Panc1 (cell line): ENCODE measurements at regions not wholly inside any gene's neighbourhood (a gene's known extent, or its start where the extent isn't known, plus 50 kb on each side); places are given as distances from the start of the nearest gene placed in this dataset.

ENCODE experiments used
- ATAC-seq: fragments of 200-7000 bp; cut with Tn5 transposase; 2 replicates; pipeline ENCODE4 v1.9.1; 2020; ENCODE audit warnings: mild to moderate bottlenecking, moderate library complexity
- BruUV-seq: library from RNA; stranded (reverse); fragments of 400-500 nt; replicated peaks from 2 replicates; lab custom pipeline; 2021; lab: Mats Ljungman, UMichigan
- CTCF ChIA-PET: fragments of 300-600 bp; sonication (Branson Sonifier 250); formaldehyde crosslinking; loops from one replicate; lab custom pipeline; 2022; ENCODE audit warnings: antibody characterized with exemption; lab: Charles Lee
- POLR2A ChIA-PET: fragments of 300-600 bp; sonication (Branson Sonifier 250); formaldehyde crosslinking; loops from one replicate; lab custom pipeline; 2022; ENCODE audit warnings: antibody characterized with exemption; lab: Charles Lee
- DNase-seq: peaks from one replicate; pipeline ENCODE4 v3.0.0-alpha.2; 2010; ENCODE audit warnings: low read depth, low spot score
- H3K27ac ChIP-seq: 2 replicates; pipeline ENCODE4 v1.5.1; 2011; ENCODE audit warnings: mild to moderate bottlenecking, low read length, inconsistent platforms
- H3K27me3 ChIP-seq: fragments of 200-500 bp; sonication (Bioruptor generic); 2 replicates; pipeline ENCODE4 v1.6.0; 2014; ENCODE audit warnings: low read length, inconsistent platforms; ENCODE audit not compliant: control insufficient read depth, insufficient read depth
- H3K36me3 ChIP-seq: fragments of 200-500 bp; sonication (Bioruptor generic); 2 replicates; pipeline ENCODE4 v1.5.1; 2014; ENCODE audit warnings: inconsistent platforms, mild to moderate bottlenecking, low read length, moderate library complexity; ENCODE audit not compliant: control insufficient read depth, insufficient read depth
- H3K4me1 ChIP-seq: 2 replicates; pipeline ENCODE4 v1.5.1; 2011; ENCODE audit warnings: inconsistent platforms, mild to moderate bottlenecking, low read length, moderate library complexity; ENCODE audit not compliant: control insufficient read depth, insufficient read depth
- H3K4me3 ChIP-seq, 2 experiments: 2 replicates each; pipeline ENCODE4 v1.5.1; 2011 to 2012; ENCODE audit warnings: low read depth in 2 of 2, low read length in 2 of 2, mild to moderate bottlenecking in 2 of 2, inconsistent platforms in 1 of 2, moderate library complexity in 1 of 2
- H3K9me3 ChIP-seq: fragments of 200-500 bp; sonication (Bioruptor generic); 2 replicates; pipeline ENCODE4 v1.5.1; 2014; ENCODE audit warnings: low read depth, mild to moderate bottlenecking, inconsistent platforms, low read length, moderate library complexity; ENCODE audit not compliant: control insufficient read depth, insufficient read depth
- POLR2AphosphoS5 ChIP-seq: IDR thresholded peaks from 2 replicates; pipeline ENCODE4 v1.6.1; 2012; ENCODE audit warnings: mild to moderate bottlenecking, low read depth, low read length, moderate library complexity
- SIN3A ChIP-seq: IDR thresholded peaks from 2 replicates; pipeline ENCODE4 v1.6.1; 2012; ENCODE audit warnings: low read depth, mild to moderate bottlenecking, low read length, moderate library complexity, borderline replicate concordance; ENCODE audit not compliant: insufficient read depth
- TCF7L2 ChIP-seq: IDR thresholded peaks from 2 replicates; pipeline ENCODE4 v1.6.1; 2011; ENCODE audit warnings: mild to moderate bottlenecking, low read depth, low read length, inconsistent platforms
- in situ Hi-C: cut with HindIII; loops from 2 replicates; pipeline ENCODE4 v1.10.0; 2016; ENCODE audit warnings: low sequenced_read_pairs, low pct_unique_long_range_greater_than_20kb
- intact Hi-C: fragments of 100-400 bp; cut with micrococcal nuclease; formaldehyde crosslinking; loops from one replicate; pipeline ENCODE4 v1.10.0; 2022; ENCODE audit not compliant: unreplicated experiment
- TF ChIP-seq, protein P1 (sequence below): fragments of 450-650 bp; IDR thresholded peaks from 2 replicates; pipeline ENCODE4 v1.5.1; 2017; ENCODE audit warnings: mild to moderate bottlenecking
- TF ChIP-seq, protein P2 (sequence below), 2 experiments: IDR thresholded peaks; 2 replicates each; pipeline ENCODE4 v1.6.1; 2011 to 2012; ENCODE audit warnings: low read depth in 2 of 2, control low read depth in 1 of 2, low read length in 1 of 2, mild to moderate bottlenecking in 1 of 2, moderate library complexity in 1 of 2; ENCODE audit not compliant: insufficient read depth in 1 of 2

DNA sequence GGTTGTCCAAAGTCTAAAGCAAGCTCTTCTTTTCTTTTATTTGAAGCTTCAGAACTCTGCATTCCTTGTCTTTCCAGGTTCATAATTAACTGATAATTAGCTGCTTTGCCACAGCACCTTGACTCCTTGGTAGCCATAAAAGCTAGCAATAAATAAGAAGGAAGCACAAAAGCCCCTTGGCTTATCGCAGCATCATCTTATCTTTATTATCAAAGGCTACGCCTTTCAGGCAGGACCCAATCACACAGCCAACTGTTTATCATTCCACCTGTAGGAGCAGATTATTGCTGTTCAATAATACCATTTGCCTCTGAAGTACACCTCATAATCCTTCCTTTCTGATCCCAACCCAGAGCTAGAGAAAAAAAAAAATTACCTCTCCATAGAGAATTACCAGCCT is 489.2 kb downstream of the SATB2 start:
- Histone ChIP-seq H3K27me3 (no peaks in the 10 kb centered on the region), H3K36me3 (no peaks in the 10 kb centered on the region), H3K4me1 (no peaks in the 10 kb centered on the region), H3K4me3 (no peak overlapping the region), H3K9me3 (no peaks in the 10 kb centered on the region), H3K27ac (no peak overlapping the region)
- BruUV-seq: no TSS peak
- TF ChIP-seq, protein P1, sequence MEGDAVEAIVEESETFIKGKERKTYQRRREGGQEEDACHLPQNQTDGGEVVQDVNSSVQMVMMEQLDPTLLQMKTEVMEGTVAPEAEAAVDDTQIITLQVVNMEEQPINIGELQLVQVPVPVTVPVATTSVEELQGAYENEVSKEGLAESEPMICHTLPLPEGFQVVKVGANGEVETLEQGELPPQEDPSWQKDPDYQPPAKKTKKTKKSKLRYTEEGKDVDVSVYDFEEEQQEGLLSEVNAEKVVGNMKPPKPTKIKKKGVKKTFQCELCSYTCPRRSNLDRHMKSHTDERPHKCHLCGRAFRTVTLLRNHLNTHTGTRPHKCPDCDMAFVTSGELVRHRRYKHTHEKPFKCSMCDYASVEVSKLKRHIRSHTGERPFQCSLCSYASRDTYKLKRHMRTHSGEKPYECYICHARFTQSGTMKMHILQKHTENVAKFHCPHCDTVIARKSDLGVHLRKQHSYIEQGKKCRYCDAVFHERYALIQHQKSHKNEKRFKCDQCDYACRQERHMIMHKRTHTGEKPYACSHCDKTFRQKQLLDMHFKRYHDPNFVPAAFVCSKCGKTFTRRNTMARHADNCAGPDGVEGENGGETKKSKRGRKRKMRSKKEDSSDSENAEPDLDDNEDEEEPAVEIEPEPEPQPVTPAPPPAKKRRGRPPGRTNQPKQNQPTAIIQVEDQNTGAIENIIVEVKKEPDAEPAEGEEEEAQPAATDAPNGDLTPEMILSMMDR: no peak
- TF ChIP-seq SIN3A: no peak
- no peak for TF ChIP-seq TCF7L2
- no peak for TF ChIP-seq POLR2AphosphoS5
- TF ChIP-seq, protein P2, sequence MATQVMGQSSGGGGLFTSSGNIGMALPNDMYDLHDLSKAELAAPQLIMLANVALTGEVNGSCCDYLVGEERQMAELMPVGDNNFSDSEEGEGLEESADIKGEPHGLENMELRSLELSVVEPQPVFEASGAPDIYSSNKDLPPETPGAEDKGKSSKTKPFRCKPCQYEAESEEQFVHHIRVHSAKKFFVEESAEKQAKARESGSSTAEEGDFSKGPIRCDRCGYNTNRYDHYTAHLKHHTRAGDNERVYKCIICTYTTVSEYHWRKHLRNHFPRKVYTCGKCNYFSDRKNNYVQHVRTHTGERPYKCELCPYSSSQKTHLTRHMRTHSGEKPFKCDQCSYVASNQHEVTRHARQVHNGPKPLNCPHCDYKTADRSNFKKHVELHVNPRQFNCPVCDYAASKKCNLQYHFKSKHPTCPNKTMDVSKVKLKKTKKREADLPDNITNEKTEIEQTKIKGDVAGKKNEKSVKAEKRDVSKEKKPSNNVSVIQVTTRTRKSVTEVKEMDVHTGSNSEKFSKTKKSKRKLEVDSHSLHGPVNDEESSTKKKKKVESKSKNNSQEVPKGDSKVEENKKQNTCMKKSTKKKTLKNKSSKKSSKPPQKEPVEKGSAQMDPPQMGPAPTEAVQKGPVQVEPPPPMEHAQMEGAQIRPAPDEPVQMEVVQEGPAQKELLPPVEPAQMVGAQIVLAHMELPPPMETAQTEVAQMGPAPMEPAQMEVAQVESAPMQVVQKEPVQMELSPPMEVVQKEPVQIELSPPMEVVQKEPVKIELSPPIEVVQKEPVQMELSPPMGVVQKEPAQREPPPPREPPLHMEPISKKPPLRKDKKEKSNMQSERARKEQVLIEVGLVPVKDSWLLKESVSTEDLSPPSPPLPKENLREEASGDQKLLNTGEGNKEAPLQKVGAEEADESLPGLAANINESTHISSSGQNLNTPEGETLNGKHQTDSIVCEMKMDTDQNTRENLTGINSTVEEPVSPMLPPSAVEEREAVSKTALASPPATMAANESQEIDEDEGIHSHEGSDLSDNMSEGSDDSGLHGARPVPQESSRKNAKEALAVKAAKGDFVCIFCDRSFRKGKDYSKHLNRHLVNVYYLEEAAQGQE (IDR thresholded peaks at IDR 0.05; ENCODE audit: insufficient read depth in 1 of 2, low read depth in 2 of 2, low read length in 1 of 2): no peak
- CTCF ChIA-PET: no interaction called here
- in situ Hi-C loops: no loop called here
- POLR2A ChIA-PET: no interaction called here
- intact Hi-C loops: no loop called here
- DNase-seq (no peak), ATAC-seq (no peak)

DNA sequence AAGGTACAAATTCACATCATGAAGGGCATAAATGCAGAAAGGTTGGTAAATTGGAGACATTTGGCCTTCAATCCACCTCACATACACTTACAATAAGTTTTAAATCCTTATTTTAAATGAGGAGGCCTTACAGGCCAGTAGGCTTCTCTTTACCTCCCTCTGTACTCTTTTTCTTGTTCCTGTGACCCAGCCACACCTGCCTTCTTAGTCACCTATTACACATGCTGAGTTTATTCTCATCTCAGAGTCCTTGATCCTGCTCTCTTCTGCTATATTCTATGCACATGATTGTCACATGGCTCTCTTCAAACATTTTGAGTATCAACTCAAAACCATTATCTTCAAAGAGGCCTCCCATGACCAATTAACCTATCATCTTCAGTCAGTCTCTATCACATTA is 491.5 kb downstream of the SATB2 start:
- CTCF ChIA-PET: no interaction called here
- Histone ChIP-seq H3K4me3 (no peak overlapping the region), H3K36me3 (no peaks in the 10 kb centered on the region), H3K9me3 (no peaks in the 10 kb centered on the region), H3K27me3 (no peaks in the 10 kb centered on the region), H3K4me1 (no peaks in the 10 kb centered on the region), H3K27ac (no peak overlapping the region)
- in situ Hi-C loops (no loop called here), intact Hi-C loops (no loop called here)
- BruUV-seq: no TSS peak
- TF ChIP-seq TCF7L2: no peak
- TF ChIP-seq, protein P2 (IDR thresholded peaks at IDR 0.05; ENCODE audit: insufficient read depth in 1 of 2, low read depth in 2 of 2, low read length in 1 of 2): no peak
- TF ChIP-seq POLR2AphosphoS5: no peak
- no peak for TF ChIP-seq SIN3A
- TF ChIP-seq, protein P1: no peak
- no peak for ATAC-seq
- POLR2A ChIA-PET: no interaction called here
- DNase-seq: no peak
